GM23338 (cell line): ENCODE measurements at regions not wholly inside any gene's neighbourhood (a gene's known extent, or its start where the extent isn't known, plus 50 kb on each side); places are given as distances from the start of the nearest gene placed in this dataset.

Experiments used
- ATAC-seq: fragments of 200-7000 bp; cut with Tn5 transposase; 3 replicates; pipeline ENCODE4 v1.9.1; 2020
- DNase-seq: peaks from one replicate; pipeline ENCODE4 v3.0.0-alpha.2; 2015; ENCODE audit warnings: low spot score
- H2AFZ ChIP-seq: fragments of 200-600 bp; sonication (generic); 2 replicates; pipeline ENCODE4 v1.8.0; 2016; ENCODE audit warnings: antibody characterized with exemption, mild to moderate bottlenecking, moderate library complexity
- H3F3A ChIP-seq: fragments of 200-600 bp; sonication (generic); replicated peaks from 2 replicates; pipeline ENCODE4 v1.8.0; 2017; ENCODE audit warnings: antibody characterized with exemption, mixed run types, low read depth
- H3K27ac ChIP-seq: fragments of 200-600 bp; sonication (generic); 2 replicates; pipeline ENCODE4 v1.6.1; 2016; ENCODE audit warnings: low read depth
- H3K27me3 ChIP-seq: fragments of 200-600 bp; sonication (generic); 2 replicates; pipeline ENCODE4 v1.8.0; 2016; ENCODE audit warnings: mild to moderate bottlenecking, mixed run types, moderate library complexity; ENCODE audit not compliant: insufficient read depth
- H3K36me3 ChIP-seq: fragments of 200-600 bp; sonication (generic); 2 replicates; pipeline ENCODE4 v1.8.0; 2016; ENCODE audit warnings: mild to moderate bottlenecking; ENCODE audit not compliant: insufficient read depth
- H3K4me1 ChIP-seq: fragments of 200-600 bp; sonication (generic); 2 replicates; pipeline ENCODE4 v1.8.0; 2016; ENCODE audit warnings: mild to moderate bottlenecking, moderate library complexity; ENCODE audit not compliant: insufficient read depth
- H3K4me2 ChIP-seq: fragments of 200-600 bp; sonication (generic); 2 replicates; pipeline ENCODE4 v1.7.1; 2017; ENCODE audit warnings: mixed run types
- H3K4me3 ChIP-seq: fragments of 200-600 bp; sonication (generic); 2 replicates; pipeline ENCODE4 v1.6.1; 2016; ENCODE audit warnings: mixed run types
- H3K79me2 ChIP-seq: fragments of 200-600 bp; sonication (generic); replicated peaks from 2 replicates; pipeline ENCODE4 v1.8.0; 2017; ENCODE audit warnings: mild to moderate bottlenecking; ENCODE audit not compliant: insufficient read depth
- H3K9me2 ChIP-seq: fragments of 200-600 bp; sonication (generic); 2 replicates; pipeline ENCODE4 v1.8.0; 2017; ENCODE audit not compliant: insufficient read depth
- H4K20me1 ChIP-seq: fragments of 200-600 bp; sonication (generic); replicated peaks from 2 replicates; pipeline ENCODE4 v1.8.0; 2017; ENCODE audit warnings: mild to moderate bottlenecking; ENCODE audit not compliant: insufficient read depth
- H3K27ac Mint-ChIP-seq: 2 replicates; pipeline ENCODE4 v1.8.0; 2020; ENCODE audit warnings: inconsistent platforms, mild to moderate bottlenecking, moderate library complexity, mixed read lengths
- H3K27me3 Mint-ChIP-seq: 3 replicates; pipeline ENCODE4 v1.8.0; 2022; ENCODE audit warnings: low read depth, mild to moderate bottlenecking, moderate library complexity, mixed read lengths, inconsistent platforms; ENCODE audit not compliant: insufficient read depth, poor library complexity
- H3K36me3 Mint-ChIP-seq: 3 replicates; pipeline ENCODE4 v1.8.0; 2021; ENCODE audit warnings: low read depth, mild to moderate bottlenecking, inconsistent platforms, moderate library complexity, mixed read lengths
- H3K4me1 Mint-ChIP-seq: 3 replicates; pipeline ENCODE4 v1.8.0; 2020; ENCODE audit warnings: mild to moderate bottlenecking, inconsistent platforms, mixed read lengths
- H3K4me3 Mint-ChIP-seq: 3 replicates; pipeline ENCODE4 v1.8.0; 2021; ENCODE audit warnings: moderate library complexity, mild to moderate bottlenecking, inconsistent platforms, mixed read lengths
- H3K9me3 Mint-ChIP-seq: 3 replicates; pipeline ENCODE4 v1.8.0; 2020; ENCODE audit warnings: moderate library complexity, mild to moderate bottlenecking, inconsistent platforms, mixed read lengths
- CREB1 ChIP-seq: fragments of 250-450 bp; sonication (Bioruptor Pico); IDR thresholded peaks from 2 replicates; pipeline ENCODE4 v1.5.0; 2020; ENCODE audit warnings: low read depth, mild to moderate bottlenecking, moderate library complexity
- EZH2 ChIP-seq: fragments of 200-600 bp; sonication (generic); IDR thresholded peaks from one replicate; pipeline ENCODE4 v1.8.0; 2017; ENCODE audit warnings: antibody characterized with exemption, mild to moderate bottlenecking, low read depth; ENCODE audit not compliant: unreplicated experiment
- JUNB ChIP-seq: IDR thresholded peaks from one replicate; pipeline ENCODE4 v1.6.1; 2016; ENCODE audit warnings: antibody characterized with exemption; ENCODE audit not compliant: unreplicated experiment
- NANOG ChIP-seq: IDR thresholded peaks from 2 replicates; pipeline ENCODE4 v1.6.1; 2016; ENCODE audit warnings: antibody characterized with exemption, borderline replicate concordance
- REST ChIP-seq: IDR thresholded peaks from one replicate; pipeline ENCODE4 v1.6.1; 2018; ENCODE audit warnings: antibody characterized with exemption; ENCODE audit not compliant: unreplicated experiment
- STAT1 ChIP-seq: IDR thresholded peaks from one replicate; pipeline ENCODE4 v1.6.1; 2016; ENCODE audit warnings: antibody characterized with exemption; ENCODE audit not compliant: unreplicated experiment
- TF ChIP-seq, protein P1 (sequence below), 2 experiments: fragments of 200-600 bp in 1 of 2; sonication (generic) in 1 of 2; conservative IDR thresholded peaks; 2 replicates each; pipeline versions ENCODE4 v1.5.1 to v1.6.1; 2016 to 2017; ENCODE audit warnings: antibody characterized with exemption in 2 of 2, low read depth in 2 of 2, mild to moderate bottlenecking in 2 of 2, moderate library complexity in 1 of 2
- TF ChIP-seq, protein P2 (sequence below): fragments of 250-450 bp; sonication (Bioruptor Pico); IDR thresholded peaks from 2 replicates; pipeline ENCODE4 v1.5.0; 2020; ENCODE audit warnings: mild to moderate bottlenecking, moderate library complexity

GRCh38 chr9:106066940-106067524, 372.7 kb downstream of the TMEM38B start (continued):
- no peak for TF ChIP-seq REST
- TF ChIP-seq, protein P1, sequence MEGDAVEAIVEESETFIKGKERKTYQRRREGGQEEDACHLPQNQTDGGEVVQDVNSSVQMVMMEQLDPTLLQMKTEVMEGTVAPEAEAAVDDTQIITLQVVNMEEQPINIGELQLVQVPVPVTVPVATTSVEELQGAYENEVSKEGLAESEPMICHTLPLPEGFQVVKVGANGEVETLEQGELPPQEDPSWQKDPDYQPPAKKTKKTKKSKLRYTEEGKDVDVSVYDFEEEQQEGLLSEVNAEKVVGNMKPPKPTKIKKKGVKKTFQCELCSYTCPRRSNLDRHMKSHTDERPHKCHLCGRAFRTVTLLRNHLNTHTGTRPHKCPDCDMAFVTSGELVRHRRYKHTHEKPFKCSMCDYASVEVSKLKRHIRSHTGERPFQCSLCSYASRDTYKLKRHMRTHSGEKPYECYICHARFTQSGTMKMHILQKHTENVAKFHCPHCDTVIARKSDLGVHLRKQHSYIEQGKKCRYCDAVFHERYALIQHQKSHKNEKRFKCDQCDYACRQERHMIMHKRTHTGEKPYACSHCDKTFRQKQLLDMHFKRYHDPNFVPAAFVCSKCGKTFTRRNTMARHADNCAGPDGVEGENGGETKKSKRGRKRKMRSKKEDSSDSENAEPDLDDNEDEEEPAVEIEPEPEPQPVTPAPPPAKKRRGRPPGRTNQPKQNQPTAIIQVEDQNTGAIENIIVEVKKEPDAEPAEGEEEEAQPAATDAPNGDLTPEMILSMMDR (conservative IDR thresholded peaks at IDR 0.05; ENCODE audit: low read depth in 2 of 2) = no peak

GRCh38 chr9:106069241-106069640, 374.9 kb downstream of the TMEM38B start:
- Histone ChIP-seq H3K4me1 (no peaks in the 10 kb centered on the region), H4K20me1 (no peaks in the 10 kb centered on the region), H3K79me2 (no peaks in the 10 kb centered on the region), H3K9me2 (peaks cover 19% of the 10 kb centered on the region; the same call in 1 of the 2 replicates), H3K4me3 (no peak overlapping the region), H3K36me3 (no peaks in the 10 kb centered on the region), H2AFZ (no peak overlapping the region), H3K27ac (no peak overlapping the region), H3F3A (no peaks in the 10 kb centered on the region), H3K27me3 (no peaks in the 10 kb centered on the region), H3K4me2 (no peak overlapping the region)
- DNase-seq (no peak), ATAC-seq (no peak)
- no peak overlapping the region for H3K4me3 Mint-ChIP-seq
- H3K4me1 Mint-ChIP-seq = no peaks in the 10 kb centered on the region
- H3K9me3 Mint-ChIP-seq = no peaks in the 10 kb centered on the region
- no peaks in the 10 kb centered on the region for H3K27me3 Mint-ChIP-seq
- no peaks in the 10 kb centered on the region for H3K36me3 Mint-ChIP-seq
- no peak overlapping the region for H3K27ac Mint-ChIP-seq
- TF ChIP-seq JUNB = no peak
- TF ChIP-seq, protein P2, sequence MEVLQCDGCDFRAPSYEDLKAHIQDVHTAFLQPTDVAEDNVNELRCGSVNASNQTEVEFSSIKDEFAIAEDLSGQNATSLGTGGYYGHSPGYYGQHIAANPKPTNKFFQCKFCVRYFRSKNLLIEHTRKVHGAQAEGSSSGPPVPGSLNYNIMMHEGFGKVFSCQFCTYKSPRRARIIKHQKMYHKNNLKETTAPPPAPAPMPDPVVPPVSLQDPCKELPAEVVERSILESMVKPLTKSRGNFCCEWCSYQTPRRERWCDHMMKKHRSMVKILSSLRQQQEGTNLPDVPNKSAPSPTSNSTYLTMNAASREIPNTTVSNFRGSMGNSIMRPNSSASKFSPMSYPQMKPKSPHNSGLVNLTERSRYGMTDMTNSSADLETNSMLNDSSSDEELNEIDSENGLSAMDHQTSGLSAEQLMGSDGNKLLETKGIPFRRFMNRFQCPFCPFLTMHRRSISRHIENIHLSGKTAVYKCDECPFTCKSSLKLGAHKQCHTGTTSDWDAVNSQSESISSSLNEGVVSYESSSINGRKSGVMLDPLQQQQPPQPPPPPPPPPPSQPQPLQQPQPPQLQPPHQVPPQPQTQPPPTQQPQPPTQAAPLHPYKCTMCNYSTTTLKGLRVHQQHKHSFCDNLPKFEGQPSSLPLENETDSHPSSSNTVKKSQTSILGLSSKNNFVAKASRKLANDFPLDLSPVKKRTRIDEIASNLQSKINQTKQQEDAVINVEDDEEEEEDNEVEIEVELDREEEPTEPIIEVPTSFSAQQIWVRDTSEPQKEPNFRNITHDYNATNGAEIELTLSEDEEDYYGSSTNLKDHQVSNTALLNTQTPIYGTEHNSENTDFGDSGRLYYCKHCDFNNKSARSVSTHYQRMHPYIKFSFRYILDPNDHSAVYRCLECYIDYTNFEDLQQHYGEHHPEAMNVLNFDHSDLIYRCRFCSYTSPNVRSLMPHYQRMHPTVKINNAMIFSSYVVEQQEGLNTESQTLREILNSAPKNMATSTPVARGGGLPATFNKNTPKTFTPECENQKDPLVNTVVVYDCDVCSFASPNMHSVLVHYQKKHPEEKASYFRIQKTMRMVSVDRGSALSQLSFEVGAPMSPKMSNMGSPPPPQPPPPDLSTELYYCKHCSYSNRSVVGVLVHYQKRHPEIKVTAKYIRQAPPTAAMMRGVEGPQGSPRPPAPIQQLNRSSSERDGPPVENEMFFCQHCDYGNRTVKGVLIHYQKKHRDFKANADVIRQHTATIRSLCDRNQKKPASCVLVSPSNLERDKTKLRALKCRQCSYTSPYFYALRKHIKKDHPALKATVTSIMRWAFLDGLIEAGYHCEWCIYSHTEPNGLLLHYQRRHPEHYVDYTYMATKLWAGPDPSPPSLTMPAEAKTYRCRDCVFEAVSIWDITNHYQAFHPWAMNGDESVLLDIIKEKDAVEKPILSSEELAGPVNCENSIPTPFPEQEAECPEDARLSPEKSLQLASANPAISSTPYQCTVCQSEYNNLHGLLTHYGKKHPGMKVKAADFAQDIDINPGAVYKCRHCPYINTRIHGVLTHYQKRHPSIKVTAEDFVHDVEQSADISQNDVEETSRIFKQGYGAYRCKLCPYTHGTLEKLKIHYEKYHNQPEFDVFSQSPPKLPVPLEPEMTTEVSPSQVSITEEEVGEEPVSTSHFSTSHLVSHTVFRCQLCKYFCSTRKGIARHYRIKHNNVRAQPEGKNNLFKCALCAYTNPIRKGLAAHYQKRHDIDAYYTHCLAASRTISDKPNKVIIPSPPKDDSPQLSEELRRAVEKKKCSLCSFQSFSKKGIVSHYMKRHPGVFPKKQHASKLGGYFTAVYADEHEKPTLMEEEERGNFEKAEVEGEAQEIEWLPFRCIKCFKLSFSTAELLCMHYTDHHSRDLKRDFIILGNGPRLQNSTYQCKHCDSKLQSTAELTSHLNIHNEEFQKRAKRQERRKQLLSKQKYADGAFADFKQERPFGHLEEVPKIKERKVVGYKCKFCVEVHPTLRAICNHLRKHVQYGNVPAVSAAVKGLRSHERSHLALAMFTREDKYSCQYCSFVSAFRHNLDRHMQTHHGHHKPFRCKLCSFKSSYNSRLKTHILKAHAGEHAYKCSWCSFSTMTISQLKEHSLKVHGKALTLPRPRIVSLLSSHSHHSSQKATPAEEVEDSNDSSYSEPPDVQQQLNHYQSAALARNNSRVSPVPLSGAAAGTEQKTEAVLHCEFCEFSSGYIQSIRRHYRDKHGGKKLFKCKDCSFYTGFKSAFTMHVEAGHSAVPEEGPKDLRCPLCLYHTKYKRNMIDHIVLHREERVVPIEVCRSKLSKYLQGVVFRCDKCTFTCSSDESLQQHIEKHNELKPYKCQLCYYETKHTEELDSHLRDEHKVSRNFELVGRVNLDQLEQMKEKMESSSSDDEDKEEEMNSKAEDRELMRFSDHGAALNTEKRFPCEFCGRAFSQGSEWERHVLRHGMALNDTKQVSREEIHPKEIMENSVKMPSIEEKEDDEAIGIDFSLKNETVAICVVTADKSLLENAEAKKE (CRISPR knock-in tag) = no peak
- no peak for TF ChIP-seq REST
- no peak for TF ChIP-seq STAT1
- TF ChIP-seq CREB1 = no peak
- no peak for TF ChIP-seq EZH2
- no peak for TF ChIP-seq NANOG
